K562 (cell line): ENCODE measurements at regions not wholly inside any gene's neighbourhood (a gene's known extent, or its start where the extent isn't known, plus 50 kb on each side); places are given as distances from the start of the nearest gene placed in this dataset.
A peak's percentile ranks its signal among the peaks of the same experiment; 100 is the strongest.

Source experiments
- ATAC-seq: fragments of 200-7000 bp; cut with Tn5 transposase; 3 replicates; pipeline ENCODE4 v1.9.1; 2020; ENCODE audit warnings: moderate library complexity
- BruUV-seq: library from RNA; stranded (reverse); fragments of 400-500 nt; replicated peaks from 2 replicates; lab custom pipeline; 2021; lab: Mats Ljungman, UMichigan
- CTCF ChIA-PET: fragments of 300-600 bp; formaldehyde crosslinking; extraction: SDS; loops from one replicate; lab custom pipeline; 2021; ENCODE audit warnings: low intra/inter-chr PET ratio; lab: Yijun Ruan, JAX
- POLR2A ChIA-PET: fragments of 300-600, 350-650 bp; sonication (Branson Sonifier 250); formaldehyde crosslinking; extraction: SDS; loops from one replicate; lab custom pipeline; 2021; ENCODE audit warnings: antibody characterized with exemption, inconsistent platforms; lab: Yijun Ruan, JAX
- DNase-seq, 4 experiments: peaks; one replicate each; pipeline versions ENCODE4 v3.0.0 to v3.0.0-alpha.2; 2011 to 2018; ENCODE audit warnings: low spot score in 3 of 4, mixed read lengths in 3 of 4; ENCODE audit errors: extremely low read depth in 1 of 4
- FAIRE-seq: peaks from 2 replicates; lab custom pipeline; 2011; peaks lifted over from hg19 to GRCh38; lab: Jason Lieb, UNC
- H2AFZ ChIP-seq: 2 replicates; pipeline ENCODE4 v1.6.0; 2011; ENCODE audit warnings: low read depth, low read length, control low read depth, inconsistent platforms
- H3K27ac ChIP-seq: fragments of 200-600 bp; 3 replicates; pipeline ENCODE4 v1.8.0; 2011; ENCODE audit warnings: low read depth, mild to moderate bottlenecking, control low read depth, inconsistent platforms, low read length, moderate library complexity, mixed read lengths; ENCODE audit errors: extremely low read depth
- H3K27me3 ChIP-seq, 2 experiments: fragments of 300-600 bp in 1 of 2; 2 replicates in 1 of 2; 3 replicates in 1 of 2; pipeline versions ENCODE4 v1.6.0 to v1.8.0; 2011; ENCODE audit warnings: inconsistent platforms in 2 of 2, low read length in 2 of 2, mild to moderate bottlenecking in 1 of 2, mixed read lengths in 1 of 2, moderate library complexity in 1 of 2; ENCODE audit not compliant: control insufficient read depth in 2 of 2, insufficient read depth in 2 of 2
- H3K36me3 ChIP-seq: fragments of 300-600 bp; 3 replicates; pipeline ENCODE4 v1.8.0; 2011; ENCODE audit warnings: mild to moderate bottlenecking, low read length, inconsistent platforms; ENCODE audit not compliant: control insufficient read depth, insufficient read depth
- H3K4me1 ChIP-seq, 2 experiments: fragments of 200-600 bp in 1 of 2; replicated peaks in 1 of 2; 2 replicates in 1 of 2; 3 replicates in 1 of 2; pipeline versions ENCODE4 v1.5.1 to v1.8.0; 2011; ENCODE audit warnings: inconsistent platforms in 2 of 2, low read length in 2 of 2, mild to moderate bottlenecking in 1 of 2, mixed read lengths in 1 of 2, moderate library complexity in 1 of 2; ENCODE audit not compliant: control insufficient read depth in 2 of 2, insufficient read depth in 2 of 2
- H3K4me2 ChIP-seq: 2 replicates; pipeline ENCODE4 v1.6.1; 2011; ENCODE audit warnings: low read length, control low read depth, inconsistent platforms, mixed read lengths; ENCODE audit not compliant: insufficient read depth
- H3K4me3 ChIP-seq: fragments of 200-600 bp; sonication (generic), shearing (Covaris generic); 2 replicates; pipeline ENCODE4 v1.5.1; 2016; ENCODE audit warnings: control low read depth, inconsistent platforms
- H3K79me2 ChIP-seq: fragments of 200-600 bp; 3 replicates; pipeline ENCODE4 v1.8.0; 2011; ENCODE audit warnings: low read length, inconsistent platforms; ENCODE audit not compliant: control insufficient read depth, insufficient read depth
- H3K9ac ChIP-seq, 2 experiments: 2 replicates each; pipeline versions ENCODE4 v1.6.0 to v1.6.1; 2011; ENCODE audit warnings: low read depth in 2 of 2, low read length in 2 of 2, control low read depth in 1 of 2, inconsistent platforms in 1 of 2, mild to moderate bottlenecking in 1 of 2, mixed read lengths in 1 of 2; ENCODE audit not compliant: insufficient read depth in 1 of 2
- H3K9me1 ChIP-seq: one replicate; pipeline ENCODE4 v1.6.0; 2011; ENCODE audit warnings: inconsistent platforms, mild to moderate bottlenecking, low read length, moderate library complexity; ENCODE audit not compliant: control insufficient read depth, insufficient read depth
- H3K9me3 ChIP-seq: replicated peaks from 2 replicates; pipeline ENCODE4 v1.5.1; 2011; ENCODE audit warnings: low read depth, low read length, inconsistent platforms; ENCODE audit not compliant: control insufficient read depth, insufficient read depth
- H4K20me1 ChIP-seq: replicated peaks from 2 replicates; pipeline ENCODE4 v1.6.1; 2011; ENCODE audit warnings: low read length, inconsistent platforms, mixed read lengths; ENCODE audit not compliant: control insufficient read depth, insufficient read depth
- DLX4 ChIP-seq: fragments of 250-450 bp; sonication (Bioruptor Pico); IDR thresholded peaks from 2 replicates; pipeline ENCODE4 v1.6.1; 2021; ENCODE audit warnings: mild to moderate bottlenecking
- IRF9 ChIP-seq: fragments of 450-650 bp; IDR thresholded peaks from 2 replicates; pipeline ENCODE4 v1.6.1; 2016; ENCODE audit warnings: missing biosample characterization, missing genetic modification characterization
- KLF6 ChIP-seq: fragments of 250-450 bp; sonication (Bioruptor Pico); IDR thresholded peaks from 2 replicates; pipeline ENCODE4 v1.4.0; 2020; ENCODE audit warnings: mild to moderate bottlenecking, moderate library complexity, borderline replicate concordance
- PRDM10 ChIP-seq: fragments of 450-650 bp; IDR thresholded peaks from 2 replicates; pipeline ENCODE4 v1.6.1; 2018; ENCODE audit not compliant: partially characterized antibody
- RFX1 ChIP-seq: fragments of 450-650 bp; IDR thresholded peaks from 2 replicates; pipeline ENCODE4 v1.6.1; 2016; ENCODE audit warnings: mild to moderate bottlenecking, moderate library complexity
- SPI1 ChIP-seq: IDR thresholded peaks from 2 replicates; pipeline ENCODE4 v1.6.1; 2011; ENCODE audit warnings: low read depth, low read length, control low read depth, borderline replicate concordance
- SRSF3 ChIP-seq: fragments of 200-400 bp; formaldehyde crosslinking; IDR thresholded peaks from 2 replicates; pipeline ENCODE4 v1.6.1; 2016; ENCODE audit warnings: mild to moderate bottlenecking, low read length, moderate library complexity; ENCODE audit not compliant: insufficient read depth
- TRIM24 ChIP-seq, 2 experiments: fragments of 450-650 bp; IDR thresholded peaks; 2 replicates each; pipeline ENCODE4 v1.6.1; 2016
- ZNF445 ChIP-seq: fragments of 250-450 bp; sonication (Bioruptor Pico); IDR thresholded peaks from 2 replicates; pipeline ENCODE4 v1.4.0; 2020; ENCODE audit warnings: low read depth, mild to moderate bottlenecking, moderate library complexity
- WGBS: fragments of 100-300 bp; shearing (Covaris generic); methylation state at CpG from one replicate; pipeline ENCODE4 v1.1.6; 2016; ENCODE audit warnings: low coverage, mixed read lengths; ENCODE audit not compliant: insufficient coverage; ENCODE audit errors: missing lambda C conversion rate; 5-methylcytosine and 5-hydroxymethylcytosine counted together
- in situ Hi-C: fragments of 300-500 bp; cut with MboI; formaldehyde crosslinking; loops from 4 replicates; pipeline ENCODE4 v1.15.0; 2018; ENCODE audit warnings: inconsistent platforms, mixed read lengths
- intact Hi-C: fragments of 100-400 bp; cut with micrococcal nuclease; formaldehyde crosslinking; loops from 2 replicates; pipeline ENCODE4 v1.14.2; 2022

GRCh38 chr7:32809347-32809746 lies 82.2 kb downstream of the KBTBD2 start:
- CTCF ChIA-PET, result no interaction called here

GRCh38 chr7:32803406-32804141 lies 88.0 kb downstream of the KBTBD2 start:
- DNase-seq (no peak), ATAC-seq (no peak), FAIRE-seq (no peak)
- in situ Hi-C loops, result no loop called here
- Histone ChIP-seq H2AFZ (no peak overlapping the region), H3K4me3 (no peak overlapping the region), H3K27ac (no peak overlapping the region), H3K79me2 (no peaks in the 10 kb centered on the region; the same call in 2 of the 3 replicates), H4K20me1 (no peaks in the 10 kb centered on the region), H3K4me1 (no peaks in the 10 kb centered on the region), H3K9me3 (peaks cover 2% of the 10 kb centered on the region), H3K27me3 (no peaks in the 10 kb centered on the region), H3K9me1 (no peaks in the 10 kb centered on the region), H3K9ac (no peak overlapping the region), H3K36me3 (no peaks in the 10 kb centered on the region), H3K4me2 (no peak overlapping the region)
- CTCF ChIA-PET, result no interaction called here
- TF ChIP-seq IRF9 (tag) (no peak), PRDM10 (peak; percentile 88)
- POLR2A ChIA-PET, result no interaction called here
- intact Hi-C loops, result no loop called here
- WGBS, result 90% methylated on average over 1 of the region's 1 CpG
- no TSS peak for BruUV-seq

More at GRCh38 chr7:32809347-32809746, 82.2 kb downstream of the KBTBD2 start:
- H3K4me3 ChIP-seq, result no peak overlapping the region
- H3K9me3 ChIP-seq, result no peaks in the 10 kb centered on the region
- TF ChIP-seq TRIM24 (IDR thresholded peaks at IDR 0.05) (no peak), KLF6 (CRISPR knock-in tag) (no peak), RFX1 (no peak), ZNF445 (CRISPR knock-in tag) (no peak), DLX4 (CRISPR knock-in tag) (no peak), SRSF3 (no peak), SPI1 (0 out of 2 replicates have a peak, but pooled peaks have one; percentile 43)
- ATAC-seq (no peak), FAIRE-seq (no peak), DNase-seq (no peak)
- H3K79me2 ChIP-seq, result no peaks in the 10 kb centered on the region
- in situ Hi-C loops, result no loop called here
- H3K27ac ChIP-seq, result no peak overlapping the region
- H4K20me1 ChIP-seq, result no peaks in the 10 kb centered on the region
- BruUV-seq, result no TSS peak
- no peaks in the 10 kb centered on the region for H3K36me3 ChIP-seq
- intact Hi-C loops, result no loop called here
- WGBS, result 65% methylated on average over 2 of the region's 2 CpGs
- H3K9me1 ChIP-seq, result no peaks in the 10 kb centered on the region
- no peak overlapping the region for H2AFZ ChIP-seq
- H3K9ac ChIP-seq, result no peak overlapping the region
- POLR2A ChIA-PET, result no interaction called here
- no peaks in the 10 kb centered on the region for H3K27me3 ChIP-seq
- H3K4me1 ChIP-seq, result no peaks in the 10 kb centered on the region; a peak in 1 of 5 replicates
- H3K4me2 ChIP-seq, result no peak overlapping the region
